ENCODE measurements at regions not wholly inside any gene's neighbourhood (a gene's known extent, or its start where the extent isn't known, plus 50 kb on each side); places are given as distances from the start of the nearest gene placed in this dataset.

DNA sequence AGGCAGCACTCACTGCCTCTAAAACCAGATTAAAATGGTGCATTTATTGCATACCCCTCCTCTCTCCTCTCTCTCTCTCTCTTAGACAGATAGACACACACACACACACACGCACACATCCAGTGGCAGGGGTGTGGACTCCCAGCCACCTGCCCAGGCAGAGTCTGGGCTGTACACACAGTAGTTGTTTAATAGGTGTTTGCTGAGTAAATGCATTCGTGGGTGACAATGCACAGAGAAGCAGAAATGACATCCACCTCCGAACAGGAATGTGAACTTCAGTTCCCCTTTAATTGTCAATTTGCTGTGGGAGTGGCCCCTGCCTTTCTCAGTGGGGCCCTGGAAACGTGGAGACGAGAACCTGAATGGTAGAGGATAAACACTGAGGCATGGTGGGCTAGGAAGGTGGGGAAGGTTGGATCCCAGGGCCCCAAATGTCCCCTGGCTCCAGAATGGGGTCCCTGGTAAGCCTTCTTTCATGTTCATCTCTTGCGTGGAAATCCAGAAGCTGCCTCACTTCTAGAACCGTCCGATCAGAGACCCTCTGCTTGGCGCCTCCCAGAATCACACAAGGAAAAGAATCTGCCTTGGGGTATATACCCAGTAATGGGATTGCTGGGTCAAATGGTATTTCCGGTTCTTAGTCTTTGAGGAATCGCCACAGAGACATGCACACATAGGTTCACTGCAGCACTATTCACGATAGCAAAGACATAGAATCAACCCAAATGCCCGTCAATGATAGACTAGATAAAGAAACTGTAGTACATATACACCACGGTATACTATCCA lies 58.5 kb upstream of the ECHDC3 start:
- Histone ChIP-seq H3K4me3 (no peak overlapping the region), H3K4me2 (no peak overlapping the region)
- no peaks in the 10 kb centered on the region for H3K36me3 Mint-ChIP-seq

DNA sequence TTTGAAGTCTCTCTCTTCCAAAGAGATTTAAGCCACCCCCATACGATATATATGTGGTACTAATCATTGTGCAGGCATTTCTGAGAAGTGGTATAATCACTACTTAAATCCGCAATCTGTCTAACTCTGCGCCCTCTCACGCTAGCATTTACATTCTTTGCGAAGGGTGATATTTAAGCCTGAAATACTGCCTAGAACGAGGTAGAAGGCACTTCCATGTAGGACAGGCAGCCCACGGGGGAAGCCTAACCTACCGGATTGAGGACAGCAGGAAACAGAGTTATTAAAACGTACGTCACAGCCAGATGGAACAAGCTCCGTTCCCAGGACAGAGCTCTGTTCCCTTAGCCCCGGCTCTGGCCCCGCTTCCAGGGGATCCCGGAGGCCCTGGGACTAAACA lies 59.3 kb upstream of the ECHDC3 start:
- H3K9ac ChIP-seq = no peak overlapping the region
- H3K27ac ChIP-seq = no peak overlapping the region
- peak overlapping the region; percentile 90 for H3K27ac Mint-ChIP-seq
- H4K20me1 ChIP-seq (ENCODE audit: low read depth) = no peaks in the 10 kb centered on the region
- TF ChIP-seq EZH2phosphoT487 (IDR thresholded peaks at IDR 0.05) (no peak), EZH2 (IDR thresholded peaks at IDR 0.05) (no peak)
- TF ChIP-seq, protein P1, sequence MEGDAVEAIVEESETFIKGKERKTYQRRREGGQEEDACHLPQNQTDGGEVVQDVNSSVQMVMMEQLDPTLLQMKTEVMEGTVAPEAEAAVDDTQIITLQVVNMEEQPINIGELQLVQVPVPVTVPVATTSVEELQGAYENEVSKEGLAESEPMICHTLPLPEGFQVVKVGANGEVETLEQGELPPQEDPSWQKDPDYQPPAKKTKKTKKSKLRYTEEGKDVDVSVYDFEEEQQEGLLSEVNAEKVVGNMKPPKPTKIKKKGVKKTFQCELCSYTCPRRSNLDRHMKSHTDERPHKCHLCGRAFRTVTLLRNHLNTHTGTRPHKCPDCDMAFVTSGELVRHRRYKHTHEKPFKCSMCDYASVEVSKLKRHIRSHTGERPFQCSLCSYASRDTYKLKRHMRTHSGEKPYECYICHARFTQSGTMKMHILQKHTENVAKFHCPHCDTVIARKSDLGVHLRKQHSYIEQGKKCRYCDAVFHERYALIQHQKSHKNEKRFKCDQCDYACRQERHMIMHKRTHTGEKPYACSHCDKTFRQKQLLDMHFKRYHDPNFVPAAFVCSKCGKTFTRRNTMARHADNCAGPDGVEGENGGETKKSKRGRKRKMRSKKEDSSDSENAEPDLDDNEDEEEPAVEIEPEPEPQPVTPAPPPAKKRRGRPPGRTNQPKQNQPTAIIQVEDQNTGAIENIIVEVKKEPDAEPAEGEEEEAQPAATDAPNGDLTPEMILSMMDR (IDR thresholded peaks at IDR 0.05) = no peak
- H3K4me3 ChIP-seq = no peak overlapping the region
- no peak overlapping the region for H3K4me2 ChIP-seq
- no peaks in the 10 kb centered on the region for H3K9me3 Mint-ChIP-seq
- H3K27me3 Mint-ChIP-seq (ENCODE audit: insufficient read depth, low read depth) = peaks cover 6% of the 10 kb centered on the region
- no peaks in the 10 kb centered on the region for H3K36me3 Mint-ChIP-seq
- no peak overlapping the region for H2AFZ ChIP-seq (replicated peaks)
- H3F3A ChIP-seq (ENCODE audit: low read depth) = no peaks in the 10 kb centered on the region
- H3K79me2 ChIP-seq (ENCODE audit: low read depth) = no peaks in the 10 kb centered on the region
- H3K36me3 ChIP-seq = no peaks in the 10 kb centered on the region
- no peaks in the 10 kb centered on the region for H3K27me3 ChIP-seq
- H3K4me1 ChIP-seq = no peaks in the 10 kb centered on the region
- no peaks in the 10 kb centered on the region for H3K9me3 ChIP-seq (ENCODE audit: low read depth)
- H3K4me1 Mint-ChIP-seq = peaks cover 40% of the 10 kb centered on the region
- no peak for DNase-seq (ENCODE audit: low spot score)
- peak overlapping the region; percentile 46 for H3K4me3 Mint-ChIP-seq

More for the DNA sequence above, 58.5 kb upstream of the ECHDC3 start:
- Mint-ChIP-seq H3K27me3 (ENCODE audit: insufficient read depth, low read depth) (peaks cover 8% of the 10 kb centered on the region), H3K9me3 (no peaks in the 10 kb centered on the region), H3K27ac (peak overlapping the region; percentile 90), H3K4me3 (no peak overlapping the region), H3K4me1 (peaks cover 40% of the 10 kb centered on the region)
- no peaks in the 10 kb centered on the region for H3K36me3 ChIP-seq
- no peak for DNase-seq (ENCODE audit: low spot score)
- H3K27ac ChIP-seq = no peak overlapping the region
- no peaks in the 10 kb centered on the region for H3F3A ChIP-seq (ENCODE audit: low read depth)
- no peaks in the 10 kb centered on the region for H3K79me2 ChIP-seq (ENCODE audit: low read depth)
- no peak overlapping the region for H3K9ac ChIP-seq
- H3K9me3 ChIP-seq (ENCODE audit: low read depth) = no peaks in the 10 kb centered on the region
- no peaks in the 10 kb centered on the region for H3K4me1 ChIP-seq
- TF ChIP-seq EZH2 (IDR thresholded peaks at IDR 0.05) = no peak
- TF ChIP-seq, protein P1 (IDR thresholded peaks at IDR 0.05) = no peak
- H2AFZ ChIP-seq (replicated peaks) = no peak overlapping the region
- H3K27me3 ChIP-seq = no peaks in the 10 kb centered on the region
- H4K20me1 ChIP-seq (ENCODE audit: low read depth) = no peaks in the 10 kb centered on the region

DNA sequence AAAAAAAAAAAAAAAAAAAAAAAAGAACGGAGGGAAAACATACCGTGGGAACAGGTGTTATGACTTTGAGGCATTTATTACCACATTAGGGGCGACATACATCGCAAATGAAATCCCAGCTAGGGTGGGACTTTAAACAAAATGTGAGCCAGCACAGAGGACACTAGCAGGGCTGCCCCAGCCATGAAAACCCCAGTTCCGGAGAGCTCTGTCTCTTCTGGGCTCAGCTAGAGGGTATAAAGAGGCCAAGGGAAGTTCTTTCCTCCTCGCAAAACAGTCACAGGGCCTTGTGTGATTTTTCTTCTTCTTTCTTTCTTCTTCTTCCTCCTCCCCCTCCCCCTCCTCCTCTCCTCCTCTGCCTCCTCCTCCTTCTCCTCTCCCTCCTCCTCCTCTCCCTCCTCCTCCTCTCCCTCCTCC lies 59.9 kb upstream of the ECHDC3 start:
- no peak overlapping the region for H3K4me3 Mint-ChIP-seq
- H3K36me3 ChIP-seq = no peaks in the 10 kb centered on the region
- peaks cover 40% of the 10 kb centered on the region for H3K4me1 Mint-ChIP-seq
- peaks cover 3% of the 10 kb centered on the region for H3K27me3 Mint-ChIP-seq (ENCODE audit: insufficient read depth, low read depth)
- no peaks in the 10 kb centered on the region for H3K27me3 ChIP-seq
- DNase-seq (ENCODE audit: low spot score) = no peak
- H2AFZ ChIP-seq (replicated peaks) = no peak overlapping the region
- H3K4me3 ChIP-seq = no peak overlapping the region
- no peak overlapping the region for H3K27ac ChIP-seq
- H3F3A ChIP-seq (ENCODE audit: low read depth) = no peaks in the 10 kb centered on the region
- H4K20me1 ChIP-seq (ENCODE audit: low read depth) = no peaks in the 10 kb centered on the region
- no peaks in the 10 kb centered on the region for H3K4me1 ChIP-seq
- H3K79me2 ChIP-seq (ENCODE audit: low read depth) = no peaks in the 10 kb centered on the region
- no peak overlapping the region for H3K4me2 ChIP-seq
- no peaks in the 10 kb centered on the region for H3K36me3 Mint-ChIP-seq
- peak overlapping the region; percentile 90 for H3K27ac Mint-ChIP-seq
- TF ChIP-seq EZH2phosphoT487 (IDR thresholded peaks at IDR 0.05) (no peak), EZH2 (IDR thresholded peaks at IDR 0.05) (no peak)
- H3K9me3 Mint-ChIP-seq = no peaks in the 10 kb centered on the region
- H3K9ac ChIP-seq = no peak overlapping the region
- H3K9me3 ChIP-seq (ENCODE audit: low read depth) = no peaks in the 10 kb centered on the region

DNA sequence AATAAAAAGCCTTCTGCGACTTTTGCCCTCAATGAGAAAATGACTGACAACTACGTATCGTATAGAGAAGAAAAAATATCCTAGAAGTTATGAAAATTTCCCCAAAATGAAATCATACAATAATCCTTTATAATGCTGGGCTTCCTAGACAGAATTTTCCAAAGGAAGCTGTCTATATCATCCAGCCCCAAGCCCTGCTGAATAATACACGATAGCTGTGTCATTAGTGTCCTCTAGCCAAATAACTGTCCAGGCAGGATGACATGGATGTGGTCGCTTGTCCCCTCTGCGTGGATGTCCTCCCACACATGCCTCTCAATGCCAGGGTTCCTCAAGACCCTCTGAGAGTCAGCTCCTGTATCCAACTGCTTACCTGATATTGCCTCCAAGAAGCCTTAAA lies 61.7 kb upstream of the ECHDC3 start:
- Histone ChIP-seq H3K27me3 (no peaks in the 10 kb centered on the region), H3K4me3 (no peak overlapping the region), H2AFZ (replicated peaks) (no peak overlapping the region), H3K36me3 (no peaks in the 10 kb centered on the region), H3K9me3 (ENCODE audit: low read depth) (no peaks in the 10 kb centered on the region), H3K4me1 (no peaks in the 10 kb centered on the region), H3K27ac (no peak overlapping the region), H3K9ac (no peak overlapping the region), H3F3A (ENCODE audit: low read depth) (no peaks in the 10 kb centered on the region), H3K79me2 (ENCODE audit: low read depth) (no peaks in the 10 kb centered on the region), H4K20me1 (ENCODE audit: low read depth) (no peaks in the 10 kb centered on the region), H3K4me2 (peak overlapping the region; percentile 4)
- H3K27me3 Mint-ChIP-seq (ENCODE audit: insufficient read depth, low read depth) = peaks cover 3% of the 10 kb centered on the region
- H3K4me1 Mint-ChIP-seq = peaks cover 38% of the 10 kb centered on the region
- TF ChIP-seq EZH2phosphoT487 (IDR thresholded peaks at IDR 0.05) = no peak
- TF ChIP-seq EZH2 (IDR thresholded peaks at IDR 0.05) = no peak
- TF ChIP-seq, protein P1 (IDR thresholded peaks at IDR 0.05) = no peak
- no peaks in the 10 kb centered on the region for H3K36me3 Mint-ChIP-seq
- no peaks in the 10 kb centered on the region for H3K9me3 Mint-ChIP-seq
- H3K27ac Mint-ChIP-seq = no peak overlapping the region
- no peak for DNase-seq (ENCODE audit: low spot score)
- no peak overlapping the region for H3K4me3 Mint-ChIP-seq

Data from neural progenitor cell (in vitro differentiated cells).